ENCODE measurements at regions not wholly inside any gene's neighbourhood (a gene's known extent, or its start where the extent isn't known, plus 50 kb on each side); places are given as distances from the start of the nearest gene placed in this dataset.

GRCh38 chr5:58318468-58318867 is 141.4 kb downstream of the PLK2 start:
- Histone ChIP-seq H3K27ac (no peak overlapping the region), H3K9me3 (no peaks in the 10 kb centered on the region), H3K36me3 (no peaks in the 10 kb centered on the region), H3K27me3 (no peaks in the 10 kb centered on the region), H3K4me1 (no peaks in the 10 kb centered on the region), H3K4me3 (no peak overlapping the region)
- TF ChIP-seq CTCF (IDR thresholded peaks at IDR 0.05) (no peak), POLR2AphosphoS5 (IDR thresholded peaks at IDR 0.05) (no peak), POLR2A (IDR thresholded peaks at IDR 0.05) (no peak)
- intact Hi-C loops (cut with DNase I; ENCODE audit: low total_unique reads) = no loop called here
- DNase-seq (ENCODE audit: low spot score in 2 of 2) = no peak

- no peak for DNase-seq (ENCODE audit: low spot score in 2 of 2)
- H3K4me1 ChIP-seq = no peaks in the 10 kb centered on the region
- no peak overlapping the region for H3K27ac ChIP-seq
- H3K27me3 ChIP-seq = no peaks in the 10 kb centered on the region
- TF ChIP-seq POLR2AphosphoS5 (IDR thresholded peaks at IDR 0.05) (no peak), CTCF (IDR thresholded peaks at IDR 0.05) (no peak), POLR2A (IDR thresholded peaks at IDR 0.05) (no peak)
- no peaks in the 10 kb centered on the region for H3K36me3 ChIP-seq
- intact Hi-C loops (cut with DNase I; ENCODE audit: low total_unique reads) = no loop called here
- no peaks in the 10 kb centered on the region for H3K9me3 ChIP-seq
- no peak overlapping the region for H3K4me3 ChIP-seq
Observed at GRCh38 chr5:58317808-58318207, 142.1 kb downstream of the PLK2 start.

- intact Hi-C loops (cut with DNase I; ENCODE audit: low total_unique reads) = no loop called here
- H3K4me1 ChIP-seq = no peaks in the 10 kb centered on the region
Observed at GRCh38 chr5:58317009-58317408, 142.9 kb downstream of the PLK2 start.

GRCh38 chr5:58315794-58316193 is 144.1 kb downstream of the PLK2 start:
- H3K4me1 ChIP-seq = no peaks in the 10 kb centered on the region
- TF ChIP-seq POLR2A (IDR thresholded peaks at IDR 0.05) = no peak
- TF ChIP-seq CTCF (IDR thresholded peaks at IDR 0.05) = no peak
- no peak for TF ChIP-seq POLR2AphosphoS5 (IDR thresholded peaks at IDR 0.05)
- no peak overlapping the region for H3K27ac ChIP-seq
- H3K36me3 ChIP-seq = no peaks in the 10 kb centered on the region
- no peak overlapping the region for H3K4me3 ChIP-seq
- no peak for DNase-seq (ENCODE audit: low spot score in 2 of 2)
- H3K27me3 ChIP-seq = no peaks in the 10 kb centered on the region
- intact Hi-C loops (cut with DNase I; ENCODE audit: low total_unique reads) = no loop called here
- H3K9me3 ChIP-seq = no peaks in the 10 kb centered on the region

More at GRCh38 chr5:58317009-58317408, 142.9 kb downstream of the PLK2 start:
- TF ChIP-seq CTCF (IDR thresholded peaks at IDR 0.05) (no peak), POLR2AphosphoS5 (IDR thresholded peaks at IDR 0.05) (no peak), POLR2A (IDR thresholded peaks at IDR 0.05) (no peak)
- H3K4me3 ChIP-seq = no peak overlapping the region
- no peak for DNase-seq (ENCODE audit: low spot score in 2 of 2)
- H3K36me3 ChIP-seq = no peaks in the 10 kb centered on the region
- H3K27me3 ChIP-seq = no peaks in the 10 kb centered on the region
- H3K9me3 ChIP-seq = no peaks in the 10 kb centered on the region
- H3K27ac ChIP-seq = no peak overlapping the region

GRCh38 chr5:58314356-58315210 is 145.3 kb downstream of the PLK2 start:
- H3K4me1 ChIP-seq = no peaks in the 10 kb centered on the region
- peak overlapping the region; percentile 34 to 38 for H3K27ac ChIP-seq
- H3K9me3 ChIP-seq = peaks cover 0 to 5% of the 10 kb centered on the region in 2 donors
- no peak for DNase-seq (ENCODE audit: low spot score in 2 of 2)
- H3K36me3 ChIP-seq = no peaks in the 10 kb centered on the region
- intact Hi-C loops (cut with DNase I; ENCODE audit: low total_unique reads) = no loop called here
- no peak for TF ChIP-seq POLR2AphosphoS5 (IDR thresholded peaks at IDR 0.05)
- no peak for TF ChIP-seq POLR2A (IDR thresholded peaks at IDR 0.05)
- no peak for TF ChIP-seq CTCF (IDR thresholded peaks at IDR 0.05)
- H3K4me3 ChIP-seq = no peak overlapping the region
- H3K27me3 ChIP-seq = no peaks in the 10 kb centered on the region

Data from breast epithelium (tissue), 4 donors.